ENCODE measurements at regions not wholly inside any gene's neighbourhood (a gene's known extent, or its start where the extent isn't known, plus 50 kb on each side); places are given as distances from the start of the nearest gene placed in this dataset.
"Not testable (repeated sequence)": the region's sequence is repeated elsewhere in the genome, so short reads cannot be mapped to it uniquely, and the experiment has no call there.

DNA sequence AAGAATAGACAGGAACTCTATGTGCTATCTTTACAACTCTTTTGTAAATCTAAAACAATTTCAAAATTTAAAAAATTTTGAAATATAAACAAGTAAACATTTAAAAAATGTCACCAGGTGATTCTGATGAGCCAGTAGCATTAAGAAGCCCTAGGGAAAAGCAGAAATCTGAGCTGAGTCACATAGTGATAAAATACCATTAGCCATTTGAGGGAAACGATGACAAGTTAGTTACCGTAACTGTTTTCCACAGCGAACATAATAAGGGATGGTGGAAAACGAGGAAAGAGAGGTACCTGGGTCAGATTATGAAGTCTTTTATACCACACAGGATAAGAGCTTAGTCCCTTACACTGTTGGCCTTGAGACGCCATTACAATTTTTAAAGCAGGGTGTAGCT lies 55.5 kb downstream of the PRR15 start:
- no peak for DNase-seq (ENCODE audit: low read depth in 3 of 3)

DNA sequence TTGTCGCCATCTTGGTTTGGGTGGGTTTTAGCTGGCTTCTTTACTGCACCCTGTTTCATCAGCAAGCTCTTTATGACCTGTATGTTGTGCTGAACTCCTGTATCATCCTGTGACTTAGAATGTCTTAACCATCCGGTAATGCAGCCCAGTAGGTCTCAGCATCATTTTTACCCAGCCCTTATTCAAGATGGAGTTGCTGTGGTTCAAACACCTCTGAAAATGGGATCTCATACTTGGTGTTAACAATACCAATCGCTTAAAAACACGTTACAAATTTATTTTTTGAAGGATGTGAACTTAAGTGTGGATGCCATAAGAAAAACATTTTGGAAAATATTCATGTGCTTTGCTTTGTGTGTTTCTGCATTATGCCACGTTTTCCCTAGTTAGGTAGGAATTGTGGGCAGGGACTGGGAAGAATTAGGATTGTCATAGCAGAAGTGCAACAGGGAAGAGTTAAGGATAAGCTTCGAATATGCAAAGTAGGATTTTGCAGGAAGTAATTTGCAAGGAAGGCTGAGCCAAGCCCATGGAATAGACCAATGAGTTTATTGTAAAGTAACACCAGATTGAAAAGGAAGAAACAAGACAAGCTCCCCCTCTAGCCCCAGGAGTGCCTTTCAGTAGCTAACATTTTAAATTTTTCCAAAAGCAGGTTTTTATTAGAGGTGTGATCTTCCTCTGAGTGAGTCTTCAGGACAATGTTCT lies 56.4 kb downstream of the PRR15 start:
- DNase-seq (ENCODE audit: low read depth in 3 of 3), result no peak

DNA sequence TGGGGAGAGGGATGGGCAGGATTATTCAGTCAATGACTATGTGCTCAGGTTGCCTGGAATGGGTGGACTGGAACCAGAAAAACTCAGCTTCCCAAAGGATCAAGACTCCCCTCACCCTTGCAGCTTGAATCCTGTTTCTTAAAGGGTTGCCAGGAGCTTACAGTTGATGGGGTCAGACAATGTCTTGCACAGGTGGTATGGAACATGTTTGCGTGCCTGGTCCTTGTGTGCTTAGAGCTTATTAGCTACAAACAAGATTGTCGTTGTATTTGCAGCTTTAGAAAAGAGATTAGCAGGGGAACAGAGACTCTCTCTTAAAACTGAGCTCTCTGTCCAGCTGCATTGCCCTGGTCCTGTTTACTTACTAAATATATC lies 56.9 kb downstream of the PRR15 start:
- DNase-seq (ENCODE audit: low read depth in 3 of 3), result no peak

DNA sequence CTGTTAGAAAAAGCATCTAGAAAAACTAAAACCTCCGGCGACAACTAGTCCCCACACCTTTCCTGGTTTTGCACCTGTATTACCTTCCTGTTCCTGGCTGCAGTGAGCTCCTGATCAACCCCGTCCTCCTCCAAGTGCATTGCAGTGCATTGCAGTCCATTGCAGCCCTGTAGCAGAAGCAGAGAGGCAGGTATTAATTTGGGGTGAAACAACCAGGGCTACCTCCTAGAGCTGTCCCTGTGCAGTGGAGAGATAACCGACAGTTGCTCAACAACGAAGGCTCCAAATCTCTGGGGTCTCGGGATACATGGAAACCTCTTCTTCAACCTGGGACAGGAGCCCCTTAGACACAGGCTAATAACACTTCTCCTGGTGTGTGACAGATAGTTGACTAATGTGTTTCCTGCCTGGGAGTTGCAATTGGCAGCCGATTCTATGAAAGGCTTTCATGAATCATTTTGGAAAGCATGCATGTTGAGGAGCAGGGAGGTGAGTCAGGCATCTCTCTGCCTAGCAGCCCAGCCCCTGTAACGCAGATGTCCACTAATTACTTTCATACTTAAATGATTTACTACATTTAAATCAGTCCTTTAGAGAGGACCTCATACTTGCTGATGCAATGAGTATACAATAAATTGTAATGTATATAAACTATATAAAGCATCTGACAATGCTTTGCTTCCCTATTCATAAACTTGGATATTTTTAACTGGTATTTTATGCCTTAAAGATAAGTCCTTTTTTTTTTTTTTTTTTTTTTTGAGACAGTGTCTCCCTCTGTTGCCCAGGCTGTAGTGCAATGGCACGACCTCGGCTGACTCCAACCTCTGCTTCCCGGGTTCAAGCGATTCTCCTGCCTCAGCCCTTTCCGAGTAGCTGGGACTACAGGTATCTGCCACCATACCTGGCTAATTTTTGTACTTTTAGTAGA lies 59.0 kb downstream of the PRR15 start:
- DNase-seq (ENCODE audit: low read depth in 3 of 3), result no peak

DNA sequence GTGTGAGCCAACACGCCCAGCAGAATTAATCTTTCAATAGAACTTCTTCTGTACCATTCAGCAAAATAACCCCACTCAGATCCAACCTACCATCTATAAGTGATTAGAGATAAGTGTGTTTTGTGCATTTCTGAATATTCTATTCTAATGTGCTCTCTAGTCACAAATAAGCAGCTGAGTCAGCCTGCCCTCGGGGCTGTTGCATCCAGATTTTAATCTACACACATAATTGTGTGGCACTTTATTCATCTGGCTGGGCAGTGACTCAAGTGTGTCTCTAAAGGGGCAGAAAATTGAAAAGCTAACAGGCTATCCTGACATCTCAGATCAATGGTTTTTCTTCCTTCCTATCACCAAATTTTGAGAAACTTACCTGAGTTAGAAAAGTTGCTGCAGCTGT lies 60.3 kb downstream of the PRR15 start:
- no peak for DNase-seq (ENCODE audit: low read depth in 3 of 3)

DNA sequence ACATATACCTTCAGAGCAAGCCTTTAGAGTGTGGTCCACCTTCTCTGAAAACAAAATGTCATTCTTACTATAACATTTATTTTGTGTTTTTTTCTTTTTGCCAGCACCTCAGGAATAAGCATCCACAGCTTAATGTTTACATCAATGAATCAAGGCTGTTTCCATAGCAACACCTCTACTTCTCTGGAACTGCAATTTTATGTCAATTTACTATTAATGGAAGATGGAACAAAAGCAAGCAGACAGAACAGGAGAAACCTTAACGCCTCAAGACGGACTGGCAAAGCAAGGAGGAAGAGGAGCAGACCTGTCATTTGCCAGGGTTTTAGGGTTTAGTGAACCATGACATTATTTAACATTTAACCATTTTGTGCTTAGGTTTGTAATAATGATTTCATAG lies 63.1 kb downstream of the PRR15 start:
- no peak for DNase-seq (ENCODE audit: low read depth in 3 of 3)

DNA sequence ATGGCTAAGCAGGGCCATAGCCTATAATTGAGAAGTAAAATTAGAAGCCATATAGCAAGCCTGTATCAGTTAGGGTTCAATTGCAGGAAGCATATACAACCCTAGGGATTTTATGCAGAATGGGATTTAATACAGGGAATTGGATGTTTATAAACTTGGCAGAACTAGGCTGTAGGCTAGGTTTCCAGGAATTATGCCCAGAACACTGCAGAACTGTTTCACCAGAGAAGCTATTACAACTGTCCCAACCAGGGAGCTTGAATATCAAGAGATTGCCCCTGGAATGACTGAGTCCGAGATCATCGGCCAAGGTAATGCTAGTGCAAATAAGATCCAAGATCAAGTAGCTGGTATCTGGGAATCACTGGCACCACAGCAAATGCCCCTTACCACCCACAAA lies 64.0 kb downstream of the PRR15 start:
- no peak for DNase-seq (ENCODE audit: low read depth in 3 of 3)

DNA sequence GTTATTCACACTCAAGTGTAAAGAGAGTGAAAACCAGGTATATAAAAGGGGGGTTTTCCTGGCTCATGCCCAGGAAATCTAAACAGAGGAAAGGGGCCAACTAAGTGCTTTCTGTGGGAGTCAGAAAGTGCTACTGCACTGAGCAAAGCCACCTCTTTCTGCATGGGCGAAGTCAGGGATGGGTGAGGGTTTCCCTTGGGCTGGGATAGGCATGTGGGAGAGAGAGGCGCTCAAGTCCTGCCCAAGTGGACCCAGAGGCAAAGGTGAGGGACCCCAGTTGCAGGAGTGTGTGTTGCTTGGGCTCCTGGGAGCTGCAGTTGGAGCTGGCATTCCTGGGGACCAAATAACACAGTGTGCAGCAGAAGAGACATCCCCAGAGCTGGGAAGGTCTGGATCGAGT lies 65.9 kb downstream of the PRR15 start:
- no peak for DNase-seq (ENCODE audit: low read depth in 3 of 3)

DNA sequence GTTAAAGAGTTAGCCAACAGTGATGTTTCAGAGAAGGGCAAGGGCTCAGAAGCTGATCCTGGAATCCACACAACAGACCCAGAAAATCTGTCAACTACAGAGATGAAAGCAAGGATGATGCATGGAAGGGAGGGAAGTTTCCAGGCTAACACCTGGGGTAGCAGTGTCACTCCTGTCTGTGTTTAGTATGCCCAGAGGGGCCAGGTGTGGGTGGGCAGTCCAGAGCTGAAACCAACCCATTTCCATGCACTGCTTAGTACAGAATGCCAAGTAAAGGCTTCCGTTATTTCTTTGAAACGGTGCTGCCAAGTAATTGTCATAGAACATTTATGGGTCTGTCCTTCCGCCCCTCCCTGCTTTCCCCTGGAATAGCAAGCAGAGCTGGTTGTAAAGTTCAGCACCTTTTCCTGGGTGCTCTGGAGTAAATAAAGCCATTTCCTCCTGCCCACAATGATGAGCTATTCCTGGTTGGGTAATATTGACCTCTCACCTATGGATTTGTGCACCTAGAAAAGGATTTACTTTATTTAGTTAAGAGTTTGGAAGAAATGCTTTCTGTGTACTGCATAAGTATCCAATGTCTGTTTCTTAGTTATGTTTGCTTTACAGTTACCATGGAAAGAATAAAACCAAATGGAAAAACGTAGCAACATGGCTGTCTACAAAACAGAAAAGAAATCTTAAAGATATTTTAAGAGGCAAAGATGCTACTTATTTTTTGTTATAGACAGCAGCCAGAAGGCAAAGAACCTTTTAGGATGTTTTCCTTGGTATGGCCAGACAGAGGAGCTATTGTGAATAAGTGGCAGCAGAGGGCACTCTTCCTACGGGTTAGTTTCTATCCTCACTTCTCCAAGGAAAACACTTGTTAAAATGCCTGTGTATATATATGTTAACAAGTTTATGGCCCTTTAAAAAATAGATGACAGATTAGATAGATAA lies 71.7 kb downstream of the PRR15 start:
- DNase-seq (ENCODE audit: low read depth in 3 of 3), result not testable (repeated sequence)

DNA sequence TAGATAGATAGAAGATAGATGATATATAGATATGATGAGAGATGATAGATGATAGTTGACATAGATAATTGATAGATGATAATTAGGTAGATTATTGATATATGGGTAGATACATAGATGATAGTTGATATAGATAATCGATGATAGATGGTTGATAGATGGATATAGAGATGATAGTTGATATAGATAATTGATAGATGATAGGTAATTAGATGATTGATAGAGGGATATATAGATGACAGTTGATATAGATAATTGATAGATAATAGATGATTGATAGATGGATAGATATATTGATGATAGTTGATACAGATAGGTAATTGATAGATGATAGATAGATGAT lies 72.3 kb downstream of the PRR15 start:
- DNase-seq (ENCODE audit: low read depth in 3 of 3), result no peak

DNA sequence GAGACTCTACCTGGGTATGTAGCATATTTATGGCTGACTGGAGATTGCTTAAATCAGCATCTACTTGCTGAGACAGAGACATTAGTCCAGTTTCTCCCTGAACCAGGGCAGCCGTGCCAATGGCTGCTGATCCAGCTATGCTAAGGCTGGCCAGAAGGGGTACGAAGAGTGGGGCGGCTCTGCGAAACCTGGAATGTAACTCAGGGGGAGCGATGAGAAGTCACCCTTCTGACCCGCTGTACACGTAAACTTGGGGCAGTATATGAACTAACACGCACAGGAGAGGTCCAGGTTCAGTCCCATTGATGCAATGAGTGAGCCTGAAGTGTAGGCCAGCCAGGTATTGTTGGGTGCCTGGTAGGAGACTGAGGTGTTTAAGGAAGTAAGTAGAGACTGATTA lies 73.7 kb downstream of the PRR15 start:
- no peak for DNase-seq (ENCODE audit: low read depth in 3 of 3)

DNA sequence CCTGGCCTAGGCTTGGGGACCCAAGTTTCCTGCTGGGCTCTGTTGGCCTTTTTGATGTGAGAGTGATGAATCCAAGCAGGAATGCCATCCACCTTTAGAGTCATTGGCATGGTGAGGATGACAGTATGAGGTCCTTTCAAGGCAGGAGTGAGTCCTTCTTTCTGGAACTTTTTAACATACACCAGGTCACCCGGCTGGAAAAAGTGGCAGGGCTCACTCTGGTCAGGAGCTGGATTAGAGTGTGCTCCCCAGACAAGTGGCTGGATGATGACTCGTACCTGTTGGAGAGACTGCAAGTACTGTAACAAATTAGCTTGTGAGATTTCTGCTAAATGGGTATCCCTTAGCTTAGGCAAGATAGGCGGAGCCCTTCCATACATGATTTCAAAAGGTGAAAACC lies 75.2 kb downstream of the PRR15 start:
- not testable (repeated sequence) for DNase-seq (ENCODE audit: low read depth in 3 of 3)

DNA sequence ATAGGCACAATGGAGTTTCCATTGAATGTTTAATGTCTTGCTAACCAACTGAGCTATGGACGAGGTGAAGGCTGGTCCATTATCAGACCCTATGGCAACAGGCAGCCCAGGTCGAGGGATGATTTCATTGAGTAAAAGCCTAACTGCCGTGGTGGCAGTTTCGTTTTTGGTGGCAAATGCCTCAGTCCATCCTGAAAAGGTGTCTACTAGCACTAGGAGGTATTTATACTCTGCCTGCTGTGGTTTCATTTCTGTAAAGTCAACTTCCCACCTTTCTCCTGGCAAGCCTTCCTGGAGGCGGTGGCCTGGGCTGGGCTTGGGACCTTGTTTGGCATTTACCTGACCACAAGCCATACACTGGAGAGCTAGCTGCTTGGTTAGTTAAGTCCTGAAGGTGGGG lies 75.8 kb downstream of the PRR15 start:
- no peak for DNase-seq (ENCODE audit: low read depth in 3 of 3)

DNA sequence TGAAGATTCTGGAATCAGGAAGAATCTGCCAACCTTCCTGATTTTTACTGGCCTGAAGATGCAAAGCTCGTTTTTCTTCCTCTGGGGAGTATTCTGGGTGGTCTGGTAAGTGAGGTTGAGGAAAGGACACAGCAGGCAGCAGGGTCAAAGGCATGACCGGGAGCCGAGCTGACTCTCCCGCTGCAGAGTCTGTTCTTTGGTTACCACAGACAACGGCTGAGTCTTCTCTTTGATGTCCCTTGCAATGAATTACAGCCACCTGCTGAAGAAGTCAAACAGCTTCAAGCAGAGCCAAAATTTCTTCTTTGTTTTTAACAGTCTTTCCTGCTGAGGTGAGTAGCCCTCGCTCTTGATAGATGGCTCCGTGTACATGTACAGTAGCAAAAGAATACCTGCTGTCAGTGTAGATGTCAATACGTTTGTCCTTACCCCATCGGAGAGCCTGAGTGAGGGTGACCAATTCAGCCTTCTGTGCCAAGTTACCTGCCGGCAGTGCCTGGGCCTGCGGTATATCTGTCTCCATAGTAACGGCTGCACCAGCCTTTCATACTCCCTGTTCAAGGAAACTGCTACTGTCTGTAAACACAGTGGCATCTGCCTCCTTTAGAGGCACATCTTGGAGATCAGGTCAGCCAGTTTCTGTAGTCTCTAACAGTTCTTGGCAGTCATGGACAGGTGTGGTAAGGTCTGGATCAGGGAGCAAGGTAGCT lies 76.4 kb downstream of the PRR15 start:
- no peak for DNase-seq (ENCODE audit: low read depth in 3 of 3)

DNA sequence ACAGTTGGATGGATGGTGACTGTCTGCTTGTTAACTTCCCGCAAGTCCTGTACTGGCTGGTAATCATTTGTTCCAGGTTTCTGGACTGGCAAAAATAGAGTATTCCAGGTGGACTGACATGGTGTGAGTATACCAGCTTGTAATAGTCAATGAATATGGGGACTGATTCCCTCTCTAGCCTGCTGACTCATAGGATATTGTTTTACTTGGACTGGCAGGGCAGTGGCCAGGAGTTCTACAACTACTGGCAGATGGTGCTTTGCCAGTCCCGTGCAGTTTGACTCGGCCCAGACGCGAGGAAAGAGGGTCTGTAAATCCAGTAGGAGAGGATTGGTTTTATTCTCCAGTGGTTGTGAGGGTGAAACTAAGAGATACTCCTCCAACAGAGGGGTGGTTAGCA lies 78.0 kb downstream of the PRR15 start:
- no peak for DNase-seq (ENCODE audit: low read depth in 3 of 3)

DNA sequence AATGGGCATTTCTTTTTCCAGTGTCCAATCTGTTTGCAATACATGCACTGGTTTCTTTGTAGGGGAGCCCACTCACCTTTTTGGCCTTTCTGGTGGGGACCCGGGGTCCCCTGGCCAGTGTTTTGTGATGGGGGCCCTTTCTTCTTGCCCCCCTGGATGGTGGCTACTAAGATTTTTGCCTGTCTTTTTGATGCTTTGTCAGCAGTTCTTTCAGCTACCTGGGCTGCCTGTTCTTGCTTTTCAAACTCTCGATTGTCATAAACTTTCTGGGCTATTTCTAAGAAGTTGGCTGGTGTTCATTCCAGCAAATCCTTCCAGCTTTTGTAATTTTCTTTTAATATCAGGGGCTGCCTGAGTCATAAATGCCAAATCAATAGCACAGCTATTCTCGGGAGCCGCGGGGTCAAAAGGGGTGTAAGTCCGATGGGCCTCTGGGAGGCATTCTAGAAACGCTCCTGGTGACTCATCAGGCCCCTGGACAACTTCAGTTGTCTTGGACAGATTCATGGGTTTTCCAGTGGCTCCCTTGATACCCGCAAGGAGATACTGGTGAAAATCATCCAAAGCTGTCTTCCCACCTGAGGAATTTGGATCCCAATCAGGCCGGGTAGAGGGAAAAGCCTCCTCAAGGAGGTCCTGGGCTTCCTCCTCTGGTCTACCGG lies 79.0 kb downstream of the PRR15 start:
- DNase-seq (ENCODE audit: low read depth in 3 of 3), result no peak

DNA sequence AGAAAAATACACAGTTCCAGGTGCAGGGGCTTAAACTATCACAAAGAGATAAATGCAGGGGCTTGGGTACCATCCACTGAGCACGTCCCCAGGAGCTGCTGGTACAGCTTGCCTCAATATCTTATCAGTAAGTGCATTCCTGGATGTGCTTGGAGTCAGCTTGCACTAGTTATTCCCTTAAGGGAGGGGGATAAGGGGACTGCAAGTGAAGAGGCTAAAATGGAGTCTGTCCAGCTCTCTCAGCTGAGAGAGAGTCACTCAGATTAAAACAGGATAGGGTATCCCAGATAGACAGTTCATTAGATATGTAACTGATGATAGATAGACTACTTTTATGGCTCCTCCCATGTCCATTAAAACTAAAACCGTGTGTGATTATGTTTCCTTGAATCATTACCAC lies 82.5 kb downstream of the PRR15 start:
- DNase-seq (ENCODE audit: low read depth in 3 of 3), result not testable (repeated sequence)

DNA sequence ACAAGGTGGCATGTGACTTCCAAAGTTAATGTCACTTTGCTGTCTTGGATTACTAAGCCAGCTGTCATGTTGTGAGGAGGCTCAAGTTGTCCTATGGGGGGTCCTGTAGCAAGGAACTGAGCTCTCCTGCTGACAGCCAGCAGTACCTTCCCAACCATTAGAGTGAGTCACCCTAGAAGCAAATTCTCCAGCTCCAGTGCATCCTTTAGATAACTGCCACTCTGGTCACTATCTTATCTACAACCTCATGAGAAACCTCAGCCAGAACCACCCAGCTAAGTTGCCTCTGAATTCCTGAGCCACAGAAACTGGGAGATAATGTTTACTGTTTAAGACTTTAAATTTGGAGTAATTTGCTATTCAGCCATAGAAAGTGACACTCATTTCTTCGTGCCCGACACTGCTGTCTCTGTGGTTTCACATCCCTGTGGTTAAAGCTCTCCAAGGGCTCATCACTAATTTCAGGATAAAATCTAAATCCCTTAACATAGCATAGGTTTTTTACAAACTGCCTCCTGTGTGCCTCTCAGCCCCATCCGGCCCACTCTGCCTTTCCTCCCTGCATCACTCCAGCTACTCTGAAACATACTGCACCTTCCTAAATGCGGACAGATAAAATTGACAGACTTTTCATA lies 83.5 kb downstream of the PRR15 start:
- no peak for DNase-seq (ENCODE audit: low read depth in 3 of 3)

DNA sequence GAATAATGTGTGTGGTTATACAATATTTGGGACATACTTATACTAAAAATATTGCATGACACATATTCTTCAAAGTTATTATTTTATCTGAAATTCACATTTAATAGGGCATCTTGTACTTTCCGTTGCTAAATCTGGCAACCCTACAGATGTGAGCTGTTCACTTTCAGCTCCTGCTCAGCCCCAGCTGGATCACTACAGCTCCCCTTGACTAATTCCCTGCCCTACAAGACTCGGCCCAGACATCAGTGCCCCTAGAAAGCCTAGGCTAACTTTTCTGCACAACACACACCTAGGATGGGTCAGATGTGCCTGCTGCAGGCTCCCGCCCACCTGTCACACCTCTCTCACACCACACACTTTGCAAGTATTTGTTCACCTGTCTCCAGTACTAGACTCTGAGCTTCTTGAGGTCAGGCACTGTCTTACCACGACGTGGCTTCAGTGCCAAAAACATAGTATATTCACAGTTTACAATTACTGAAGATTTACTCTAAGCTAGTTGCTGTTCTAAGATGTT lies 84.1 kb downstream of the PRR15 start:
- not testable (repeated sequence) for DNase-seq (ENCODE audit: low read depth in 3 of 3)

DNA sequence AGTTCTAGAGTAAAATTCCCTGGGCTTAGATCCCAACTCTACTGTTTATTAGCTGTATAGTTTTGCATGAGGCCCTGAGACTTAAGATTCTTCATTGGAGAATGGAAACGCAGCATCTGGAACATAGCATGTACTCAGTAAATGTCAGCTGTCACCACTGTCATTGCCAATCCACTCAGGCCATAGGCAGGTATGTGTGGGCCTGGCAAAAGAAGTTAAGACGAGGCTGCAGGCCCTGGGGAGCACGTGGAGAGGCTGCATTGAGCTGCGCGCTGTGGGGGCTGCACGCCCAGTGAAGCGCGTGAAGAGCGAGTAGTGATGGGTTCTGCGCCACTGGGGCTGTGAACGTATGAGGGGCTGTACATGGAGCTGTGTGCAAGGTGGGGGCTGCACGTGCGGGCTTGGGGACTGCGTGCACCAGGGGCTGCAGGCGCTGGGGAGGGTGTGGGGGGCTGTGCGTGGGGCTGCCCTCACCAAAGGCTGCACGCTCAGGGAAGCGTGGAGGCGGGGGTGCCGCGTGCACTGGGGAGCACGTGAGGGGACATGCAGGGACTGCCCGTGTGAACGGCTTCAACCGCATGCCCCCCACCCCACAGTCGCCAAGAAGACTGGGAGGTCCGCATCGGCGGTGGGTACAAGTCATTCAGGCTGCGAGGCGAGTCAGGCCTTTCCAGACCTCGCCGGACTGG lies 85.5 kb downstream of the PRR15 start:
- DNase-seq (ENCODE audit: low read depth in 3 of 3), result no peak

All from stimulated activated CD4-positive, alpha-beta T cell treated with anti-CD3 and anti-CD28 coated beads, TNF-alpha, amount 100 ng/mL, for 4 hours (primary cell).